ENCODE measurements at regions not wholly inside any gene's neighbourhood (a gene's known extent, or its start where the extent isn't known, plus 50 kb on each side); places are given as distances from the start of the nearest gene placed in this dataset.
A peak's percentile ranks its signal among the peaks of the same experiment; 100 is the strongest.

- Histone ChIP-seq H3K4me1 (ENCODE audit: control insufficient read depth in 5 of 5, insufficient read depth in 5 of 5, low read length in 5 of 5) (peaks cover 0 to 22% (median 0%) of the 10 kb centered on the region in 5 donors), H3K36me3 (ENCODE audit: control insufficient read depth in 4 of 4, insufficient read depth in 4 of 4, low read length in 4 of 4) (no peaks in the 10 kb centered on the region), H3K9me3 (ENCODE audit: control insufficient read depth in 4 of 4, insufficient read depth in 3 of 4, low read length in 3 of 4) (peaks cover 0 to 1% (median 0%) of the 10 kb centered on the region in 4 donors), H3K9ac (ENCODE audit: insufficient read depth in 1 of 2, low read length in 2 of 2) (no peak overlapping the region), H3K27me3 (ENCODE audit: control insufficient read depth in 3 of 3, insufficient read depth in 3 of 3, low read length in 2 of 3) (no peaks in the 10 kb centered on the region), H3K27ac (ENCODE audit: low read depth in 1 of 2, low read length in 1 of 2) (peak overlapping the region; percentile 38 to 56), H3K4me3 (no peak overlapping the region)
- ATAC-seq (ENCODE audit: insufficient read depth, low FRiP score) = peak; percentile 29
- DNase-seq = peak in 1 of 3 donors; percentile 63
- WGBS, 2 donors = 57 to 60% methylated on average over 4 of the region's 4 CpGs
- TF ChIP-seq, protein P1, sequence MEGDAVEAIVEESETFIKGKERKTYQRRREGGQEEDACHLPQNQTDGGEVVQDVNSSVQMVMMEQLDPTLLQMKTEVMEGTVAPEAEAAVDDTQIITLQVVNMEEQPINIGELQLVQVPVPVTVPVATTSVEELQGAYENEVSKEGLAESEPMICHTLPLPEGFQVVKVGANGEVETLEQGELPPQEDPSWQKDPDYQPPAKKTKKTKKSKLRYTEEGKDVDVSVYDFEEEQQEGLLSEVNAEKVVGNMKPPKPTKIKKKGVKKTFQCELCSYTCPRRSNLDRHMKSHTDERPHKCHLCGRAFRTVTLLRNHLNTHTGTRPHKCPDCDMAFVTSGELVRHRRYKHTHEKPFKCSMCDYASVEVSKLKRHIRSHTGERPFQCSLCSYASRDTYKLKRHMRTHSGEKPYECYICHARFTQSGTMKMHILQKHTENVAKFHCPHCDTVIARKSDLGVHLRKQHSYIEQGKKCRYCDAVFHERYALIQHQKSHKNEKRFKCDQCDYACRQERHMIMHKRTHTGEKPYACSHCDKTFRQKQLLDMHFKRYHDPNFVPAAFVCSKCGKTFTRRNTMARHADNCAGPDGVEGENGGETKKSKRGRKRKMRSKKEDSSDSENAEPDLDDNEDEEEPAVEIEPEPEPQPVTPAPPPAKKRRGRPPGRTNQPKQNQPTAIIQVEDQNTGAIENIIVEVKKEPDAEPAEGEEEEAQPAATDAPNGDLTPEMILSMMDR (IDR thresholded peaks at IDR 0.05; ENCODE audit: control extremely low read depth, extremely low read depth) = no peak
These were observed 198.9 kb upstream of the LPP start for GRCh38 chr3:187954873-187955586.

- peaks cover 0 to 1% (median 0%) of the 10 kb centered on the region in 4 donors for H3K9me3 ChIP-seq (ENCODE audit: control insufficient read depth in 4 of 4, insufficient read depth in 3 of 4, low read length in 3 of 4)
- no peak for ATAC-seq (ENCODE audit: insufficient read depth, low FRiP score)
- DNase-seq = no peak
- H3K4me3 ChIP-seq = no peak overlapping the region
- H3K4me1 ChIP-seq (ENCODE audit: control insufficient read depth in 5 of 5, insufficient read depth in 5 of 5, low read length in 5 of 5) = peaks cover 0 to 22% (median 0%) of the 10 kb centered on the region in 5 donors
- H3K27ac ChIP-seq (ENCODE audit: low read depth in 1 of 2, low read length in 1 of 2) = peak overlapping the region; percentile 26 to 38
- H3K9ac ChIP-seq (ENCODE audit: insufficient read depth in 1 of 2, low read length in 2 of 2) = no peak overlapping the region
- TF ChIP-seq, protein P1 (IDR thresholded peaks at IDR 0.05; ENCODE audit: control extremely low read depth, extremely low read depth) = no peak
- no peaks in the 10 kb centered on the region for H3K36me3 ChIP-seq (ENCODE audit: control insufficient read depth in 4 of 4, insufficient read depth in 4 of 4, low read length in 4 of 4)
- H3K27me3 ChIP-seq (ENCODE audit: control insufficient read depth in 3 of 3, insufficient read depth in 3 of 3, low read length in 2 of 3) = no peaks in the 10 kb centered on the region
These were observed 198.4 kb upstream of the LPP start for GRCh38 chr3:187955587-187955952.

DNA sequence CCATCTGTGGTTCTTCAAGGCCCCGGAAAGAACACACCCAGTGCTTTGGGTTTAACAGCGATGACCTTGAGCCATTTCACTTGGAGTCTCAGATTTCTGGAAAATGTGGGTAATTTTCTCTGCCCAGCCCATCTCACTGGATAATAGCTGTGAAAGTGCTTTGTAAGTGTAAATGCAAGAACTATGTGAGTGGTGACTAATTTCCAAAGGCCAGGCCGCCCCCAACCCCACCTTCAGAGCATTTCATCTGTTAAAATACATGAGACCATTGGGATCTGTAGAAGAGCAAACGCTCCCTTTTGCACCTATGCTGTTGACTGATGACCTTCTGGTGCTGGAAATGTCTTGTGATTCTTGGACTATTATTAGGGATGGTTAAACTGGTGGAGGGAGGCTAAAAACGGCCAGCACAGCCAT lies 196.8 kb upstream of the LPP start:
- Histone ChIP-seq H3K27me3 (ENCODE audit: control insufficient read depth in 3 of 3, insufficient read depth in 3 of 3, low read length in 2 of 3) (no peaks in the 10 kb centered on the region), H3K9ac (ENCODE audit: insufficient read depth in 1 of 2, low read length in 2 of 2) (no peak overlapping the region), H3K36me3 (ENCODE audit: control insufficient read depth in 4 of 4, insufficient read depth in 4 of 4, low read length in 4 of 4) (no peaks in the 10 kb centered on the region), H3K27ac (ENCODE audit: low read depth in 1 of 2, low read length in 1 of 2) (peak overlapping the region in 1 of 2 donors; percentile 62), H3K4me3 (no peak overlapping the region), H3K9me3 (ENCODE audit: control insufficient read depth in 4 of 4, insufficient read depth in 3 of 4, low read length in 3 of 4) (no peaks in the 10 kb centered on the region), H3K4me1 (ENCODE audit: control insufficient read depth in 5 of 5, insufficient read depth in 5 of 5, low read length in 5 of 5) (peaks cover 0 to 24% (median 0%) of the 10 kb centered on the region in 5 donors)
- TF ChIP-seq, protein P1 (IDR thresholded peaks at IDR 0.05; ENCODE audit: control extremely low read depth, extremely low read depth) = no peak
- 90 to 91% methylated on average over 5 of the region's 5 CpGs for WGBS, 2 donors
- no peak for DNase-seq
- no peak for ATAC-seq (ENCODE audit: insufficient read depth, low FRiP score)

GRCh38 chr3:187957582-187957981 lies 196.4 kb upstream of the LPP start:
- no peak overlapping the region for H3K9ac ChIP-seq (ENCODE audit: insufficient read depth in 1 of 2, low read length in 2 of 2)

More at GRCh38 chr3:187957582-187957981, 196.4 kb upstream of the LPP start:
- TF ChIP-seq, protein P1 (IDR thresholded peaks at IDR 0.05; ENCODE audit: control extremely low read depth, extremely low read depth) = no peak
- Histone ChIP-seq H3K4me1 (ENCODE audit: control insufficient read depth in 5 of 5, insufficient read depth in 5 of 5, low read length in 5 of 5) (peaks cover 0 to 26% (median under 1%) of the 10 kb centered on the region in 5 donors), H3K27me3 (ENCODE audit: control insufficient read depth in 3 of 3, insufficient read depth in 3 of 3, low read length in 2 of 3) (no peaks in the 10 kb centered on the region), H3K27ac (ENCODE audit: low read depth in 1 of 2, low read length in 1 of 2) (peak overlapping the region in 1 of 2 donors; percentile 62), H3K4me3 (no peak overlapping the region), H3K36me3 (ENCODE audit: control insufficient read depth in 4 of 4, insufficient read depth in 4 of 4, low read length in 4 of 4) (no peaks in the 10 kb centered on the region), H3K9me3 (ENCODE audit: control insufficient read depth in 4 of 4, insufficient read depth in 3 of 4, low read length in 3 of 4) (no peaks in the 10 kb centered on the region)
- DNase-seq (no peak), ATAC-seq (ENCODE audit: insufficient read depth, low FRiP score) (no peak)

All from lung (tissue), 11 donors.